ENCODE measurements at regions not wholly inside any gene's neighbourhood (a gene's known extent, or its start where the extent isn't known, plus 50 kb on each side); places are given as distances from the start of the nearest gene placed in this dataset.

- ATAC-seq, result no peak
- 47 to 52% methylated on average over 2 of the region's 2 CpGs for WGBS, 2 donors
- intact Hi-C loops (cut with DNase I), result no loop called here
- Histone ChIP-seq H3K4me3 (no peak overlapping the region), H3K36me3 (no peaks in the 10 kb centered on the region), H3K27me3 (no peaks in the 10 kb centered on the region), H3K4me1 (no peaks in the 10 kb centered on the region), H3K27ac (no peak overlapping the region), H3K9me3 (no peaks in the 10 kb centered on the region)
- DNase-seq, result no peak
- TF ChIP-seq, protein P1, sequence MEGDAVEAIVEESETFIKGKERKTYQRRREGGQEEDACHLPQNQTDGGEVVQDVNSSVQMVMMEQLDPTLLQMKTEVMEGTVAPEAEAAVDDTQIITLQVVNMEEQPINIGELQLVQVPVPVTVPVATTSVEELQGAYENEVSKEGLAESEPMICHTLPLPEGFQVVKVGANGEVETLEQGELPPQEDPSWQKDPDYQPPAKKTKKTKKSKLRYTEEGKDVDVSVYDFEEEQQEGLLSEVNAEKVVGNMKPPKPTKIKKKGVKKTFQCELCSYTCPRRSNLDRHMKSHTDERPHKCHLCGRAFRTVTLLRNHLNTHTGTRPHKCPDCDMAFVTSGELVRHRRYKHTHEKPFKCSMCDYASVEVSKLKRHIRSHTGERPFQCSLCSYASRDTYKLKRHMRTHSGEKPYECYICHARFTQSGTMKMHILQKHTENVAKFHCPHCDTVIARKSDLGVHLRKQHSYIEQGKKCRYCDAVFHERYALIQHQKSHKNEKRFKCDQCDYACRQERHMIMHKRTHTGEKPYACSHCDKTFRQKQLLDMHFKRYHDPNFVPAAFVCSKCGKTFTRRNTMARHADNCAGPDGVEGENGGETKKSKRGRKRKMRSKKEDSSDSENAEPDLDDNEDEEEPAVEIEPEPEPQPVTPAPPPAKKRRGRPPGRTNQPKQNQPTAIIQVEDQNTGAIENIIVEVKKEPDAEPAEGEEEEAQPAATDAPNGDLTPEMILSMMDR (IDR thresholded peaks at IDR 0.05), result no peak
- no peak for FAIRE-seq
Observed at GRCh38 chr7:96538632-96539031, 171.0 kb downstream of the SEM1 start.

DNA sequence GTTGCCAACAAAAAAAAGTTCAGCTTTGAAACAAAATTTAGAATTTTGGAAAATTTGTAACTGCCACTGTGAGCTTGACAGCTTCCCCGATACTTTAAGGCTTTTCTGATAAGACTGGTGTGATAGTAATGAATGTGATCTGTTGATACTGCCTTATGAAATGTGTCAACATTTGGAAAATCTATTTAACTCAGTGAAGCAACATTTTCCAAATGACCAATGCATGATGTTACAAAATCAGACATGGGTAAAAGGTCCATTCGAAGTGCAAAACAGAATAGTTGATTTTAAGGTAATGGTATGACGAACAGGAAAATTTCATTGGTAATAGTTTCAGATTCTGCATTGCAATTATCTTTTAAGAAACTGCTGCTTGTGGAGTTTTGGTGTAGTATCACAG, 175.4 kb downstream of the SEM1 start:
- Histone ChIP-seq H3K36me3 (no peaks in the 10 kb centered on the region), H3K4me3 (no peak overlapping the region), H3K4me1 (no peaks in the 10 kb centered on the region), H3K27ac (no peak overlapping the region), H3K27me3 (no peaks in the 10 kb centered on the region), H3K9me3 (no peaks in the 10 kb centered on the region)
- ATAC-seq (no peak), DNase-seq (no peak), FAIRE-seq (no peak)
- intact Hi-C loops (cut with DNase I), result no loop called here
- WGBS, 2 donors, result 41 to 46% methylated on average over 3 of the region's 3 CpGs
- TF ChIP-seq, protein P1 (IDR thresholded peaks at IDR 0.05), result no peak

GRCh38 chr7:96532428-96532935, 177.2 kb downstream of the SEM1 start:
- FAIRE-seq (no peak), ATAC-seq (no peak), DNase-seq (no peak)
- no peaks in the 10 kb centered on the region for H3K27me3 ChIP-seq
- H3K9me3 ChIP-seq, result no peaks in the 10 kb centered on the region
- no peaks in the 10 kb centered on the region for H3K4me1 ChIP-seq
- no peaks in the 10 kb centered on the region for H3K36me3 ChIP-seq
- no peak overlapping the region for H3K27ac ChIP-seq
- intact Hi-C loops (cut with DNase I), result no loop called here
- TF ChIP-seq, protein P1 (IDR thresholded peaks at IDR 0.05), result no peak
- 72 to 79% methylated on average over 2 of the region's 2 CpGs for WGBS, 2 donors
- no peak overlapping the region for H3K4me3 ChIP-seq

GRCh38 chr7:96531331-96531730, 178.3 kb downstream of the SEM1 start:
- FAIRE-seq (no peak), DNase-seq (no peak), ATAC-seq (no peak)
- Histone ChIP-seq H3K27me3 (no peaks in the 10 kb centered on the region), H3K27ac (no peak overlapping the region), H3K4me1 (no peaks in the 10 kb centered on the region), H3K36me3 (no peaks in the 10 kb centered on the region), H3K4me3 (no peak overlapping the region), H3K9me3 (no peaks in the 10 kb centered on the region)
- intact Hi-C loops (cut with DNase I), result no loop called here
- WGBS, 2 donors, result 78 to 94% methylated on average over 1 of the region's 1 CpG
- TF ChIP-seq, protein P1 (IDR thresholded peaks at IDR 0.05), result no peak

DNA sequence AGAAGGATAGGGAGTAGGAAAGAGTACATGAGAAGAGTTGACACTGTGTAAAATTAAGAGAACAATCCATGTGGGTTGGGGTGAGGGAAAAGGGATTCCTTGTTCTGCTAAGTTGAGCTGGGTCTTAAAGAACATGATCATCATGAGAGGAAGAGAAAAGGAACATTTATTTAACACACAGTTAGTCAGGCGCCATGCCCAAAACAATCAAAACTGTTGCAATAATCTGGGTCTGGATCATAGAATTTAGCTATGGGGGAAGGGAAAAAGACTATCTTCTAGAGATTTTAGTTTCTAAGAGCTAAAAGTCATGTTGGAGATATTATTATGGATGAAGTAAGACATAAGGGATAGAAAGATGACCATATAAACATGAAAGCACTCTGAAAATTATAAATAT, 178.9 kb downstream of the SEM1 start:
- WGBS, 2 donors, result 82% methylated on average over 1 of the region's 1 CpG
- H3K36me3 ChIP-seq, result no peaks in the 10 kb centered on the region
- H3K4me3 ChIP-seq, result no peak overlapping the region
- FAIRE-seq (no peak), ATAC-seq (no peak), DNase-seq (no peak)
- TF ChIP-seq, protein P1 (IDR thresholded peaks at IDR 0.05), result no peak
- H3K4me1 ChIP-seq, result no peaks in the 10 kb centered on the region
- H3K27me3 ChIP-seq, result no peaks in the 10 kb centered on the region
- no peaks in the 10 kb centered on the region for H3K9me3 ChIP-seq
- intact Hi-C loops (cut with DNase I), result no loop called here
- no peak overlapping the region for H3K27ac ChIP-seq

Data from pancreas (tissue), 10 donors.